Right ventricle myocardium inferior (tissue), 1 donor: ENCODE measurements at regions not wholly inside any gene's neighbourhood (a gene's known extent, or its start where the extent isn't known, plus 50 kb on each side); places are given as distances from the start of the nearest gene placed in this dataset.

Source experiments
- ATAC-seq: fragments of 200-7000 bp; cut with Tn5 transposase; one replicate; pipeline ENCODE4 v1.9.1; 2020; ENCODE audit warnings: mild to moderate bottlenecking, moderate library complexity
- DNase-seq: peaks from one replicate; pipeline ENCODE4 v3.0.0; 2021; ENCODE audit errors: missing footprints
- intact Hi-C: fragments of 100-400 bp; cut with DNase I; formaldehyde crosslinking; loops from one replicate; pipeline ENCODE4 v1.11.0; 2022
- donor health status: DM: no; HTN: yes; CAD: no; lungs with severe emphysema.

GRCh38 chr4:179543771-179544170, 2101.5 kb upstream of the AGA start:
- intact Hi-C loops, result no loop called here
- DNase-seq, result no peak
- ATAC-seq, result no peak

- no peak for DNase-seq
Observed at GRCh38 chr4:179544496-179544895, 2102.3 kb upstream of the AGA start.

GRCh38 chr4:179552131-179552530, 2109.9 kb upstream of the AGA start:
- intact Hi-C loops, result no loop called here
- ATAC-seq (no peak), DNase-seq (no peak)

More at GRCh38 chr4:179544496-179544895, 2102.3 kb upstream of the AGA start:
- intact Hi-C loops, result no loop called here
- ATAC-seq, result no peak

- DNase-seq (no peak), ATAC-seq (no peak)
- intact Hi-C loops, result no loop called here
Observed at GRCh38 chr4:179563741-179564140, 2121.5 kb upstream of the AGA start.

- no peak for ATAC-seq
Observed at GRCh38 chr4:179569549-179569948, 2127.3 kb upstream of the AGA start.

GRCh38 chr4:179582164-179582905, 2140.1 kb upstream of the AGA start:
- ATAC-seq (no peak), DNase-seq (no peak)
- intact Hi-C loops, result no loop called here

More at GRCh38 chr4:179569549-179569948, 2127.3 kb upstream of the AGA start:
- intact Hi-C loops, result no loop called here
- no peak for DNase-seq

- ATAC-seq (no peak), DNase-seq (no peak)
- intact Hi-C loops, result no loop called here
Observed at GRCh38 chr4:179583221-179583620, 2141.0 kb upstream of the AGA start.

GRCh38 chr4:179584101-179584500, 2141.9 kb upstream of the AGA start:
- no peak for DNase-seq
- intact Hi-C loops, result no loop called here
- ATAC-seq, result no peak

- intact Hi-C loops, result no loop called here
- ATAC-seq (no peak), DNase-seq (no peak)
Observed at GRCh38 chr4:179585761-179586160, 2143.5 kb upstream of the AGA start.

GRCh38 chr4:179586460-179586859, 2144.2 kb upstream of the AGA start:
- intact Hi-C loops, result no loop called here
- DNase-seq, result no peak

GRCh38 chr4:179595671-179596410, 2153.6 kb upstream of the AGA start:
- DNase-seq (no peak), ATAC-seq (no peak)
- intact Hi-C loops, result no loop called here

More at GRCh38 chr4:179586460-179586859, 2144.2 kb upstream of the AGA start:
- no peak for ATAC-seq

GRCh38 chr4:179596621-179597020, 2154.4 kb upstream of the AGA start:
- ATAC-seq (no peak), DNase-seq (no peak)
- intact Hi-C loops, result no loop called here

- ATAC-seq (no peak), DNase-seq (no peak)
- intact Hi-C loops, result no loop called here
Observed at GRCh38 chr4:179597301-179597700, 2155.1 kb upstream of the AGA start.

- DNase-seq, result no peak
- intact Hi-C loops, result no loop called here
- no peak for ATAC-seq
Observed at GRCh38 chr4:179601671-179602070, 2159.4 kb upstream of the AGA start.

- DNase-seq (no peak), ATAC-seq (no peak)
- intact Hi-C loops, result no loop called here
Observed at GRCh38 chr4:179605196-179605595, 2163.0 kb upstream of the AGA start.

GRCh38 chr4:179607003-179607402, 2164.8 kb upstream of the AGA start:
- ATAC-seq (no peak), DNase-seq (no peak)
- intact Hi-C loops, result no loop called here

- DNase-seq (no peak), ATAC-seq (no peak)
- intact Hi-C loops, result no loop called here
Observed at GRCh38 chr4:179615704-179616103, 2173.5 kb upstream of the AGA start.

- DNase-seq (no peak), ATAC-seq (no peak)
- intact Hi-C loops, result no loop called here
Observed at GRCh38 chr4:179618966-179619365, 2176.7 kb upstream of the AGA start.

- intact Hi-C loops, result no loop called here
- ATAC-seq, result no peak
- DNase-seq, result no peak
Observed at GRCh38 chr4:179624768-179625181, 2182.5 kb upstream of the AGA start.

- no peak for ATAC-seq
- intact Hi-C loops, result no loop called here
- no peak for DNase-seq
Observed at GRCh38 chr4:179625406-179625805, 2183.2 kb upstream of the AGA start.
